Trophoblast cell (in vitro differentiated cells and primary cell): ENCODE measurements at regions not wholly inside any gene's neighbourhood (a gene's known extent, or its start where the extent isn't known, plus 50 kb on each side); places are given as distances from the start of the nearest gene placed in this dataset.
A peak's percentile ranks its signal among the peaks of the same experiment; 100 is the strongest.

ENCODE experiments used
- DNase-seq, 2 donors: peaks; one replicate each; pipeline ENCODE4 v3.0.0-alpha.2; 2016
- H2AFZ ChIP-seq: 2 replicates; pipeline ENCODE4 v1.6.1; 2013; ENCODE audit warnings: low read length, moderate library complexity, mild to moderate bottlenecking; ENCODE audit not compliant: insufficient read depth, poor library complexity
- H2AK5ac ChIP-seq: 2 replicates; pipeline ENCODE4 v1.6.1; 2013; ENCODE audit warnings: mild to moderate bottlenecking, low read length
- H2BK120ac ChIP-seq: 2 replicates; pipeline ENCODE4 v1.6.1; 2013; ENCODE audit warnings: low read length, mild to moderate bottlenecking, moderate library complexity; ENCODE audit not compliant: insufficient read depth, poor library complexity
- H2BK12ac ChIP-seq: 2 replicates; pipeline ENCODE4 v1.6.1; 2013; ENCODE audit warnings: mild to moderate bottlenecking, low read length, moderate library complexity
- H2BK5ac ChIP-seq: 2 replicates; pipeline ENCODE4 v1.6.1; 2013; ENCODE audit warnings: low read length, low read depth, moderate library complexity, mild to moderate bottlenecking; ENCODE audit not compliant: poor library complexity
- H3K14ac ChIP-seq: 2 replicates; pipeline ENCODE4 v1.6.1; 2013; ENCODE audit warnings: mild to moderate bottlenecking, low read length
- H3K18ac ChIP-seq: 2 replicates; pipeline ENCODE4 v1.6.1; 2013; ENCODE audit warnings: mild to moderate bottlenecking, low read length
- H3K23ac ChIP-seq: 2 replicates; pipeline ENCODE4 v1.6.1; 2013; ENCODE audit warnings: low read length
- H3K27ac ChIP-seq: 2 replicates; pipeline ENCODE4 v1.5.1; 2013; ENCODE audit warnings: low read depth, mild to moderate bottlenecking, inconsistent platforms, low read length, moderate library complexity
- H3K27me3 ChIP-seq: 2 replicates; pipeline ENCODE4 v1.6.1; 2013; ENCODE audit warnings: inconsistent platforms, mild to moderate bottlenecking, low read length, moderate library complexity; ENCODE audit not compliant: insufficient read depth
- H3K36me3 ChIP-seq, 2 experiments: 1 replicate in 1 of 2; 2 replicates in 1 of 2; pipeline ENCODE4 v1.6.1; 2013; ENCODE audit warnings: low read length in 2 of 2, mild to moderate bottlenecking in 2 of 2, moderate library complexity in 1 of 2; ENCODE audit not compliant: insufficient read depth in 2 of 2, control insufficient read depth in 1 of 2
- H3K4ac ChIP-seq: 2 replicates; pipeline ENCODE4 v1.6.1; 2013; ENCODE audit warnings: low read depth, mild to moderate bottlenecking, low read length, moderate library complexity
- H3K4me1 ChIP-seq, 2 experiments: 1 replicate in 1 of 2; 2 replicates in 1 of 2; pipeline ENCODE4 v1.6.1; 2013; ENCODE audit warnings: low read length in 2 of 2, mild to moderate bottlenecking in 2 of 2, moderate library complexity in 1 of 2; ENCODE audit not compliant: insufficient read depth in 2 of 2, control insufficient read depth in 1 of 2
- H3K4me2 ChIP-seq: 2 replicates; pipeline ENCODE4 v1.6.1; 2013; ENCODE audit warnings: inconsistent platforms, mild to moderate bottlenecking, low read length, moderate library complexity
- H3K4me3 ChIP-seq: 2 replicates; pipeline ENCODE4 v1.5.1; 2013; ENCODE audit warnings: mild to moderate bottlenecking, low read depth, low read length, inconsistent platforms
- H3K79me1 ChIP-seq: one replicate; pipeline ENCODE4 v1.6.1; 2013; ENCODE audit warnings: low read length
- H3K79me2 ChIP-seq: 2 replicates; pipeline ENCODE4 v1.6.1; 2013; ENCODE audit warnings: low read length, mild to moderate bottlenecking; ENCODE audit not compliant: control insufficient read depth, insufficient read depth, poor library complexity
- H3K9ac ChIP-seq: 2 replicates; pipeline ENCODE4 v1.6.1; 2013; ENCODE audit warnings: mild to moderate bottlenecking, low read length
- H3K9me3 ChIP-seq: 2 replicates; pipeline ENCODE4 v1.6.1; 2013; ENCODE audit warnings: low read depth, mild to moderate bottlenecking, control low read depth, inconsistent platforms, low read length; ENCODE audit not compliant: insufficient read depth
- H4K12ac ChIP-seq: 2 replicates; pipeline ENCODE4 v1.6.1; 2013; ENCODE audit warnings: low read depth, mild to moderate bottlenecking, low read length, moderate library complexity
- H4K8ac ChIP-seq: 2 replicates; pipeline ENCODE4 v1.6.1; 2013; ENCODE audit warnings: low read depth, mild to moderate bottlenecking, low read length, moderate library complexity
- H4K91ac ChIP-seq: one replicate; pipeline ENCODE4 v1.6.1; 2013; ENCODE audit warnings: low read depth, mild to moderate bottlenecking, low read length, moderate library complexity
- WGBS: extraction: QIAGEN DNeasy Blood & Tissue Kit; methylation state at CpG from one replicate; pipeline ENCODE4 v1.1.7; 2013; ENCODE audit warnings: missing lambda C conversion rate; ENCODE audit not compliant: insufficient read length, insufficient coverage; ENCODE audit errors: extremely low coverage; 5-methylcytosine and 5-hydroxymethylcytosine counted together

DNA sequence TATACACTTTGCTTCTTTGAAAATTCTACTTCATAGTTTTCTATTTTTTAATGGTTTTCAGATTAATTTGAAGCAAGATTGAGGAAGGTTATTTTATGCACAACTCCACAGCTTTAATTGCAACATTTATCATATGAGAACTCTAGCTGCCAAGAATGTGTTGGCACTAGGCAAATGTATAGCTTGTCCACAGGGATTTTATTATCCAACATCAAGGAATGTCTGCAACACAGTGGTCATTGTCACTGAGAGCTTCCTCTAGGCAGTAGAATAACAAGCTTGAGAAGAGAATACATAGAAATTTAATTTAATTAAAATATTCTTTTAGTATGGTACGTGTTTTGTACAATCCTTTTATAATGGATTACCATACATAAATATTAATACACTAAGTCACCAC lies 1600.8 kb downstream of the ARAP2 start:
- H3K9ac ChIP-seq = no peak overlapping the region
- H2BK120ac ChIP-seq = no peak overlapping the region
- no peak overlapping the region for H4K12ac ChIP-seq
- no peak overlapping the region for H2BK12ac ChIP-seq
- H2AK5ac ChIP-seq = no peak overlapping the region
- H3K4me2 ChIP-seq = no peak overlapping the region
- no peak overlapping the region for H4K8ac ChIP-seq
- no peaks in the 10 kb centered on the region for H3K4me1 ChIP-seq
- no peak overlapping the region for H3K4me3 ChIP-seq
- H3K79me2 ChIP-seq = no peaks in the 10 kb centered on the region
- no peak overlapping the region for H4K91ac ChIP-seq
- H2AFZ ChIP-seq = no peak overlapping the region
- no peaks in the 10 kb centered on the region for H3K27me3 ChIP-seq
- no peaks in the 10 kb centered on the region for H3K79me1 ChIP-seq
- no peaks in the 10 kb centered on the region for H3K36me3 ChIP-seq
- no peak for DNase-seq
- H3K18ac ChIP-seq = no peak overlapping the region
- H3K27ac ChIP-seq = no peak overlapping the region
- H3K14ac ChIP-seq = no peak overlapping the region
- no peak overlapping the region for H3K4ac ChIP-seq
- no peak overlapping the region for H3K23ac ChIP-seq
- H3K9me3 ChIP-seq = no peaks in the 10 kb centered on the region
- H2BK5ac ChIP-seq = no peak overlapping the region
- no CpG with 5 or more reads among the region's 1 CpG for WGBS

DNA sequence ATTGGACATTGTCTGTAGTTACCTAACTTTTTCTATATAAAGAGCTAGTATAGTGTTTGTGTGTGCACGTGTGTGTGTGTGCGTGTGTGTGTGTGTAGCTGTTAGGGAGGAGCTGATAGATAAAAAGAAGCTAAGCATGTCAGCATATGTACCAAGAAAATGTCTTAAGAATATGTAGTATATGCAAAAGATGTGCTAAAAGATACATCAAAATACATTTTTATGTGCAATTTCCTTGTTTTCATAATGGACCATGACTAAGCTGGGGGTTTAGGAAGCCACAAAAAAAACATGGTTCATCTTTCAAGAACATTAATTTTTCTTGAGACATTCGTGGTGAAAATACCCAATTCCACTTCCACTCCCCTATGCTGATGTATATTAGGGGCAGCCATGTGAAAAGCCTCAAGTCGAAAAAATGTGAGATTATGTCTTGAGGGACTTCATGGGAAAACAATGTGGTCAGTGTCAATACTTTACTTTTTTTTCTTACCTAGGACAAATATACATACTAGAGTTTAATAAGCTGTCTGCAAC lies 1599.7 kb downstream of the ARAP2 start:
- H3K27me3 ChIP-seq = no peaks in the 10 kb centered on the region

DNA sequence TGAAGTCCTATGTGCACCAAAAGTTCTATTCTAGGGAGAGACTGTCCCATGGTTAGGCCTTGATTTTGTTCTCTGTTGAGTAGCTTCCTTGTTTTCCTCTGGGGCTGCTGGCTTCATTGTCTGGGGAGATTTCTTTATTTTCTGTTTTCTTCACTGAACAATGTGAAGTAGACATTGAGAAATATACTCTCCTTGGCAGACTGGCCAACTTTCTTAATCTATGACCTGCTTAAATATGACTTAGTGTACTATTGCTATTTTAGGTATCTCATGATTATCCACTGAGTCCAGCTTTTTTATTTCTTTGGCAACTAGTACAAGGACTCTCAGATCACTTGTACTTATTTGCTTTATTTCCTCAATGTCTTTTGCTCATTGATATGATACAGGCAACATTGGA lies 1594.6 kb downstream of the ARAP2 start:
- Histone ChIP-seq H3K4me3 (no peak overlapping the region), H4K12ac (no peak overlapping the region), H2BK120ac (no peak overlapping the region), H3K4me2 (no peak overlapping the region), H3K4me1 (no peaks in the 10 kb centered on the region), H3K79me2 (no peaks in the 10 kb centered on the region), H3K79me1 (no peaks in the 10 kb centered on the region), H4K8ac (no peak overlapping the region), H3K4ac (no peak overlapping the region), H3K27ac (no peak overlapping the region), H3K18ac (no peak overlapping the region), H4K91ac (no peak overlapping the region), H3K36me3 (no peaks in the 10 kb centered on the region), H2BK5ac (no peak overlapping the region), H2AFZ (no peak overlapping the region), H3K14ac (no peak overlapping the region), H2AK5ac (no peak overlapping the region), H3K9me3 (no peaks in the 10 kb centered on the region), H3K23ac (no peak overlapping the region), H3K27me3 (no peaks in the 10 kb centered on the region), H3K9ac (no peak overlapping the region), H2BK12ac (no peak overlapping the region)
- DNase-seq = no peak

More for the DNA sequence above, 1599.7 kb downstream of the ARAP2 start:
- Histone ChIP-seq H4K12ac (no peak overlapping the region), H3K79me2 (no peaks in the 10 kb centered on the region), H3K4me3 (no peak overlapping the region), H2AFZ (no peak overlapping the region), H3K4me2 (no peak overlapping the region), H4K8ac (no peak overlapping the region), H3K14ac (no peak overlapping the region), H3K9ac (no peak overlapping the region), H3K4me1 (no peaks in the 10 kb centered on the region), H2BK5ac (no peak overlapping the region), H3K18ac (no peak overlapping the region), H3K36me3 (no peaks in the 10 kb centered on the region), H3K27ac (no peak overlapping the region), H2AK5ac (no peak overlapping the region), H3K79me1 (no peaks in the 10 kb centered on the region), H3K4ac (no peak overlapping the region), H3K23ac (no peak overlapping the region), H2BK12ac (no peak overlapping the region), H4K91ac (no peak overlapping the region), H3K9me3 (no peaks in the 10 kb centered on the region), H2BK120ac (no peak overlapping the region)
- DNase-seq = no peak
- WGBS = no CpG with 5 or more reads among the region's 4 CpGs

DNA sequence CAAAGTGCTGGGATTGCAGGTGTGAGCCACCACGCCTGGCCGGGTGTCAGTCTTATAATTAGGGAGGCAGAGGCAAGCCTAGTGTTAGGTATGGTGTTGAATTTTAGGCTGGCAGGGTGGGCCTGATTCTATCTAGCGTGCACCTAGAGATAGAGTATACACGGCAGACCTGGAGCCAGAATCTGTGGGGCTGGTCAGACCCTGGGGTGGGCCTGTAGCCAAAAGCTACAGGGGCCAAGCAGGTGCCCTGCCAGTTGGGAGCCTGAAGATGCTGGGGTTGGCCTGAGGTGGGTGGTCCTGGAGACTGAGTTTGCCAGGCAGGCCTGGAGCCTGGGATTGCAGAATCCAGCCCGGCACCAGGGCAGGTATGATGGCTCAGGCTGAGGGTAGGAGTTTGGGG lies 1580.3 kb downstream of the ARAP2 start:
- no peaks in the 10 kb centered on the region for H3K9me3 ChIP-seq
- no peak overlapping the region for H2BK12ac ChIP-seq
- no peak overlapping the region for H3K4me2 ChIP-seq
- H4K91ac ChIP-seq = no peak overlapping the region
- no peaks in the 10 kb centered on the region for H3K27me3 ChIP-seq
- no peak overlapping the region for H2AK5ac ChIP-seq
- H3K36me3 ChIP-seq = no peaks in the 10 kb centered on the region
- H2AFZ ChIP-seq = no peak overlapping the region
- no peaks in the 10 kb centered on the region for H3K79me2 ChIP-seq
- no peaks in the 10 kb centered on the region for H3K79me1 ChIP-seq
- H3K27ac ChIP-seq = no peak overlapping the region
- no peak overlapping the region for H3K4me3 ChIP-seq
- no peak for DNase-seq
- peak overlapping the region; percentile 30 for H4K12ac ChIP-seq
- H4K8ac ChIP-seq = no peak overlapping the region
- H2BK5ac ChIP-seq = no peak overlapping the region
- no peak overlapping the region for H3K23ac ChIP-seq
- H3K9ac ChIP-seq = no peak overlapping the region
- no peak overlapping the region for H2BK120ac ChIP-seq
- no peak overlapping the region for H3K18ac ChIP-seq
- no peak overlapping the region for H3K4ac ChIP-seq
- no peaks in the 10 kb centered on the region for H3K4me1 ChIP-seq
- H3K14ac ChIP-seq = no peak overlapping the region
- WGBS = no CpG with 5 or more reads among the region's 5 CpGs
